GM21381 (cell line): ENCODE measurements at regions not wholly inside any gene's neighbourhood (a gene's known extent, or its start where the extent isn't known, plus 50 kb on each side); places are given as distances from the start of the nearest gene placed in this dataset.

Source experiments
- ATAC-seq: cut with Tn5 transposase; IDR thresholded peaks from one replicate; pipeline ENCODE4 v1.9.1; 2021; ENCODE audit warnings: mild to moderate bottlenecking, moderate library complexity; ENCODE audit not compliant: unreplicated experiment

DNA sequence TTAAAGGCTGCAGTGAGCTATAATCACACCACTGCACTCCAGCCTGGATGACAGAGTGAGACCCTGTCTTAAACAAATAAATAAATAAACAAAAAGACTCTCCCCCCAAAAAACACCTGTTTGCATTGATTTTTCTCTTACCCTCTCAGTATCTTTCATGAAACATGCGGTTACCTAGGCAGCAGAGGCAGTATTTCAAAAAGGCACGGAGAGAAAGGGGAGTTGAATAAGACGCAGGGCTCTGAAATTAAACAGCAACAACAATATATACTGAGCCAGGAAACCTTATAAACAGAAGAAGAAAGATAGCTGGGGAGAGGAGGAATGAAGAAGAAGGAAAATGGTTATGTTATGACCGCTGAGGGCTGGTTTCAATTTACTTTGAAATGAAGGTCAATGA lies 277.6 kb downstream of the BTG1 start:
- no peak for ATAC-seq

DNA sequence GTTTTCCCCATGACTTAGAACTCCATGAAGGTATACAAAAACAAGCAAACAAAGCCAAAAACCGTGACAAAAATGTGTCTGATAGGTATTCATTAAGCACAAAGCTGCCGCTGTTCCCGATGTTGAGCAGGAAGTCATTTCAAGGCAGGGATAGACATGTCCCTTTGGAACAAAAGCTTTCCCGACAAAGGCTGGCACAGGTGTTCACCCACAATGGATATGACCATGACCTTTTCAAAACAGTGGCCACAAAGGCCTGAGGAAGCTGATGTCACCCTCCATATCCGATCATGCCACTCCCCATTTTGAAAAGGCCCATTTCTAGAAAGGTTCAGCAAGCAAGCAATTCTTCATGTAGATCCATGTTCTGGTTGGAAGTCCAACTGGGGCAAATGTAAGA lies 279.1 kb downstream of the BTG1 start:
- no peak for ATAC-seq

DNA sequence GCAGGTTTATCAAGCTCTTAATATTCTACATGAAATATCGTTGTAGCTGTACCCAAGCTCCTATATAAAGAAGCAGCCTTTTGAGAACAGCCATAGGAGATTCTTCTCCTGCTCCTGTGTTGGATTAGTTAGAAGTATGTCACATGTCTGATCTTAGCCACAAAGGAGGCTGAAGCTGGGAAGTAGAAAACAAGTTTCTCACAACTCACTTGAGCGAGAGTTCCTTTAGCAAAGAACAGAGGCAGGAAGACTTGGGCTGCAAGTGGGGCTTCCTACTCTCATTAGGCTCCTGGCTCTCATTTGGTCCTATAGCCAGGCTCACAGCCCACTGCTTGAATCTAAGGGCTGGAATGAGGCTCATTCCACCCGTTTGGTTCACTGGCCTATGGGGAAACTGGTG lies 281.9 kb downstream of the BTG1 start:
- no peak for ATAC-seq

DNA sequence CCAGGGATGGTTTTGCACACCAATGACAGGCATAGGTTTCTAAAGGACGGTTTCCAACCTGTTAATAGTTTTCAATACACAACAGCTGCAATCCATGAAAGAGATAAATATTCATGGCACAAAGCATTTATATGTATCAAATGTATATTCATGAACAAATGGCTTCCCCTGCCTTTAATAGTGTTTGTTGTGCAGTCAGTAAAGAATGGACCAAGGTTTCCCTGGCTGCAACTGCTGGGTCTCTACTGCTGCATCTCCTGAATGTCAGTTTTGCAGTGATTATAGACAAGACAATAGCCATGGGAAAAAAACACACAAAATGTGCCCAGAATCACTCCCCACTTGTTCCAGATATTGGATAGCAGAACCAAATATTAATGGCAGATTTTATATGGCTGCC lies 284.1 kb downstream of the BTG1 start:
- ATAC-seq, result no peak

DNA sequence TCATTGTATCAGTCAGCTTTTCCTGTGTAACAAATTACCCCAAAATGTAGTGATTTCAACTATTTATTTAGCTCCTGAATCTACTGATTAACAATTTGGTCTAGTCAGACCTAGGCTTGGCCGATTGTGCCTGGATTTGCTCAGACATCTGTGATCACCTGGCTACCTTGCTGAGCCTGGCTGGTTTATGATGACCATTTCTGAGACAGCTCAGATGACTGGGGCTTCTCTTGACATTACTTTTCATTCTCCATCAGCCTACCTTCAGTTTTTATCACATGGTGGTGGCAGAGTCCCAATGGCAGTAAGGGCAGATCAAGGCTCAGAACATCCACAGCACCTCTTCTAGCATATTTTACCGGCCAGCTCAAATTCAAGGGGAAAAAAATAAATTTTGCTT lies 286.3 kb downstream of the BTG1 start:
- no peak for ATAC-seq

DNA sequence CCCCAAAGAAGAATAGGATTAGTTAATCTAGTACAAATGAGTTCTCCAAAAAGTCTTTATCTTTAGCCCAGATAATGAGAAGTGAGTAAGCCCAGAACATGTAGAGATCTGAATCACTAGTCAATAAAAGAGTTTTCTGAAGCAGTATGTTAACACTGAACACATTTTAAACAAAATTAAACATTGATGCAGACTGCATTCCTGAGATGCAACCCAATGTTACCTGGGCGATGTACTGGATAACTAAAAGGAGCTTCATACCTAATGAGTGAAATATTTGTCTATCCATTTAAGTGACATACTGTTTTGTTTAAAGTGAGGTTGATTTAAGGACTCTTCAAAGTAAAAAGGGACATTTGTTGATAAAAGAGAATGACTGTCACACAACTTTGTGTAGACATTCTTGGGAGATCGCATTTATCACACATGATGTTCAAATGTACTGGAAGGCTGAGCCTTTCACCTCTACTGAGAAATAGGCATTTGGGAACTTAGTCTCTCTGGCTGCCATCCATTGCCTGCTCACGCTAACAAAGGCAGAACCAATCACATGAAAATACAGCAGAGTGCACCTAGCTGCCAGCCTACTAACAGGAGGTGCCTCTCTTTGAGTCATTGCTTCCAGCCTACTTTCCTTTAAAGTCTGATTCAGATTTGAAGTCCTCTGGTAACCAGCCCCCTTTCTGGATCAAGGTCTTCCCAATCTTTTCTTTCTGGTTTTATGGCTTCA lies 287.7 kb downstream of the BTG1 start:
- ATAC-seq, result no peak

DNA sequence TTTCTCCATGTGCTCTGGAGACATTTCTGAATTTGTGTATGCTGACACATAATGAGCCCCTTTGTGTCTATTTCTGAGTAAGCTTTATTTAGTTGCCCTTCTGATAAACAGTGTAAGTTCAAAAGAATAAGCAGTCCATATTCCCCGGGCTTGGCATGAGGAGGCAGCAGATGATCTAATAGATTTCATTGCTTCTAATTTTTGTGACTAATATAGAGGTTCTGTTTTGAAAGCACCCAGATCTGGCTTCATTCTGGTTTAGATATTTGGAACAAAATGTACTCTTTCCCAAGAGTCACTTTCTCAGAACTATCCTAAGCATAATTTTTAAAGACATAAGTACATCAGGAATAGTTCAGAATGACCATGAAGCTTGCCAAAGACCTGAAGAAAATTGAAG lies 290.9 kb downstream of the BTG1 start:
- ATAC-seq, result no peak

DNA sequence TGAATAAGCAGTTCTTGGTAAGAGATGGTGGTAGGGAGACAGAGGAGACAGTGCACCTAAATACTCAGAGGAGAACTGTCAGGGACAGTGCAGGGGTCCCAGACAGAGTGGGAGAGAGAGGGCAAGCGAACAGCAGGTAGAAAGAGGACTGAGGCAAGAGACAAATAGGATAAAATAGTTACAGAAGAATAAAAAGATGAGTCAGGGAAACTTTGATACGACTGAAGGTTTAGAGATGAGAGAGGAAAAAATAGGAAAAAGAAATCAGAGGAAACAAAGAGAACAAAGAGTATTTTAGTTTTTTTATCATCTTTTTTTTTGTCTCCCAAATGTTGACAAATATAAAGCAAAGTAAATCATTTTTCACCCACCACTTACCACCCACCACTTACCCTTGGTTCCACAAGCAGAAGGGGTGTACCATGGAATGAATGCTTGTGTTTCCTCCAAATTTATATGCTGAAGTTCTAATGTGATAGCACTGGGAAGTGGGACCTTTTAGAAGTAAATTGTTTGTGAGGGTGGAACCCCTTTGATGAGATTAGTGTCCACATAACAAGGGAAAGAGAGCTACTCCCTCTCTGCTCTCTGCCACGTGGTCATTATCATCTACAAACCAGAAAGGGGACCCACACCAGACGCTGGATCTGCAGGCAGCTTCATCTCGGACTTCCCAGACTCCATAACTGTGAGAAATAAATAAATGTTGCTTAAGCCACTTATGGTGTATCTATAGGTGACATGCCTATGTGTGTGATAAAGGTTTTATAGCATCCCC lies 292.1 kb downstream of the BTG1 start:
- no peak for ATAC-seq

DNA sequence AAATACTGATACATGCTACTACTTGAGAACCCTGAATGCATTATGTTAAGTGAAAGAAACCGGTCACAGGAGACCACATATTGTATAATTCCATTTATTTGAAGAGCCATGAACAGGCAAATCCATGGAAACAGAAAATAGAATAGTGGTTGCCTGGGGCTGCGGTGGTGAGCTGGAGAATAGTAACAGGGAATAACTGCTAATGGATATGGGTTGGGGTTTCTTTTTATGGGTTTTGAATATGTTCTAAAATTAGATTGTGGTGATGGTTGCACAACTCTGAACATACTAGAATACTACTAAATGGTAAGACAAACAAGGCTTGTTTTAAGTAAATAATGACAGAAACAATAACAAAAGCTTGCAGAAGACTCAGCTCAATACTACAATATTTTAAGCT lies 293.0 kb downstream of the BTG1 start:
- ATAC-seq, result no peak

DNA sequence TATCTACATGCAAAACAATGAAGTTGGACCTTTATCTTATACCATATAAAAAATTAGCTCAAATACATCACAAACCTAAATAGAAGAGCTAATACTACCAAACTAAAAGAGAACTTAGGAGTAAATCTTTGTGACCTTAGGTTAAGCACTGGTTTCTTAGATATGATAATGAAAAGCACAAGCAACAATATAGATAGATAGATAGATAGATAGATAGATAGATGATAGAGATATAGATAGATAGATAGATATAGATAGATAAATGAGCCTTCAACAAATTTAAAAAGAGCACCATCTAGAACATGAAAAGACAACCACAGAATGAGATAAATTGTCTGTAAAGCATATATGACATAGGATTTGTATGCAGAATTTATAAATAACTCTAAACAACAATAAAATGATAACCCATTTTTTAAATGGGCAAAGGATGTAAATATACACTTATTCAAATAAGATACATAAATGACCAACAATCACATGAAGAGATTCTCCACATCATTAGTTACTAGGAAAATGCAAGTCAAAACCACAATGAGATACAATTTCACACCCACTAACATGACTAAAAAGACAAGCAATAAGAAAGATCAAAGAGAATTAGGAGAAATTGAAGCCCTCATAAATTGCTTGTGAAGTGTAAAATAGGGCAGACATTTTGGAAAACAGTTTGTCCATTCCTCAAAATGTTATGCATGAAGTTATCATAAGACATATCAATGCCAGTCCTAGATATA lies 293.7 kb downstream of the BTG1 start:
- ATAC-seq, result no peak

DNA sequence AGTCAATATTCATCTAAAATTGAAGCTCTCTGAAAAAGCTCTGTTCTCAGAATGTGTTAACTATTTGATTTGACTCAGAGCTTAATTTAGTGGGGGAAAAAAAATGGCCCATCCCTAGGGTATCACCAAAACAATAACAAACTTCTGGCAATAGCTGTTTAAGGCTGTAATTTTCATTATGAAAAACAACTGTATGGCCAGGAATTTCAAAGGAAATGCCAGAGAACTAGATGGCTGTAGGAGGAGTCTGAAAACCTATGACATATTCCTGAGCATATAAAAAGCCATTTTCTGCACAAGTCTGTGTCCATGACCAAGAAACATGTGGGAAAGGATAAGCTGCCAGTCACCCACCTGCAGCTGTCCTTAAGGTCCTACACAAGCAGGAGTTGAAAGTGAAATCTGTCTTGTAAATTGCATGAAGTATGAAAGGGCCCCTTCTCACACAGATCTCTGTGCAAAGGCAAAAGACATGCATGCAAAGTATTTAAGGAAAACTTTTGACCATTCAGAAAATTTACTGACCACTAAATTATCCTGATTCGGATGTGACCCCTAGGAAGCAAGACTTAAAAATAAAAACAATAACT lies 299.1 kb downstream of the BTG1 start:
- no peak for ATAC-seq

DNA sequence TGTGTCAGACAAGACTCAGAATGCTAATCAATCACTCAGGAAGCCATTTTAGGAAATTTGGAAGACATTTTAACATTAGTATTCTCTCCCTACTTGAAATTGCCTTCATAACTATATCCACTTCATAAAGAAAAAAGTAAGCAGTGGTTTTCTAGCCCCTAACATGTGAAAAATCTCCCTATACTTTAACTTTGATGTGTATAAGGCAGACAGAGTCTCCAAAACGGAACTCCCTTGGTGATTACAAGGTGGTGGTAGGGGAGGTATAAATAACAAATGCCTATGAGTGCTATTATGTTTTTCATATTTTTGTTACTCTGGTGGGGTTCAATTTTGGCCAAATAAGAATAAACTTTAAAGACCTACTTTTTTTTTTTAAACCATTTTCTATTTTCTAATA lies 300.3 kb downstream of the BTG1 start:
- no peak for ATAC-seq

DNA sequence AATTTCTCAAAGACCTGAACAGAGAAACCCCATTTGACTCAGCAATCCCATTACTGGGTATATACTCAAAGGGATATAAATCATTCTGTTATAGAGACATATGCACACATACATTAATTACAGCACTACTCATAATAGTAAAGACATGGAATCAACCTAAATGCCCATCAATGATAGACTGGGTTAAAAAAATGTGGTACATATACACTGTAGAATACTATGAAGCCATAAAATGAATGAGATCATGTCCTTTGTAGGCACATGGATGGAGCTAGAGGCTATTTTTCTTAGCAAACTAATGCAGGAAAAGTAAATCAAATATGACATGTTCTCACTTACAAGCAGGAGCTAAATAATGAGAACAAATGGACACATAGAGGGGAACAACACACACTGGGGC lies 303.8 kb downstream of the BTG1 start:
- ATAC-seq, result no peak

DNA sequence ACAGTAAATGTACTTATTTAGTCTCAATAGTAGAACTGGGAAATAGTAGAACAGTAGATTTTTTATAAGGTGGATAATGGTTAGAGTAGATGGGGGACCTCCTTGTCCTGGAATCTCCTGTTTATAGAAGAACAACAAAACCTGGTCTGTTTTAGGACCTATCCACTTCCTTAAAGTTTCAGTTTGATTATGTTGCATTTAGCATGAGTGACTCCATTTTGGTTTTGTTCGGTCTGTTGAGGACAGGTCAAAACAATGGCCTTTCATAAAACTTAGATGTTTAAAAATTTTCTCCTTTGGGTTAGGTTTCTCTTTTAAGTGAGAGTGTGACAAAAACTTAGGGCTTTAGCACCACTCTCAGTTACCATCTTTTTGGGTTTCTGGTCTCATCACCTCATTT lies 308.9 kb downstream of the BTG1 start:
- no peak for ATAC-seq

DNA sequence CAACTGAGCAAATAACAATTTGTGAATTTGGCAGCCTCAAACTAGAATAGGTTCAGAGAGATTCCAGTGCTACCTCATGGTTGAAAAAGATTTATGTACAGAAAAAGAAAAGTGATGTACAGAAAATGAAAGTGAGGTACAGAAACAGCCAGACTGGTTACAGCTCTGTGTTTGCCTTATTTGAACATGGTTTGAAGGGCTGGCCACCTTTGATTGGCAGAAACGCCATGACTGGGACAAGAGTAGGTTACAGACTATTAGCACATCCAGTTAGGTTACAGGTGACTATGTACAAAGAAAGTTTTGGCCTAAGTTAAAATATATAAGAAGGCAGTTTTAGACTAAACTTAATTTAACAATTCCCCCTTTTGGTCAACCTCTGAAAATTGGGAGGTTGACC lies 309.4 kb downstream of the BTG1 start:
- no peak for ATAC-seq

DNA sequence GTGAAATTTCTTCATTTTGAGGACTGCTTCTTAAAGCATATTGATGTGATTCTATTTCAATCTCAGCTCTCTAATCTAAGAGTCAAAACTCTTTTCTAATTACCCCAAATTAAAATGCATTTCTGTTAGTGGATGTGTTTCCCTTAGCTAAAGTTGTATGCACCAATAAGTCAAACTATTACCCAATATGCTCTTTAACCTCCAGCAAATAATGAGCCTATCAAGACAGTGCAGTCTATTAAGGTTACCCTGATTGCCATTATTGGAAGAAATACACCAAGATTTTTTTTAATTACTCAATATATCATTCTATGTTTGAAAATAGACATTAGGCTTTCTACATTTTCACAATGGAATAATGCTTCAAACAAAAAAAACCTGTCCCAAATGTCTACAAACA lies 310.0 kb downstream of the BTG1 start:
- no peak for ATAC-seq

DNA sequence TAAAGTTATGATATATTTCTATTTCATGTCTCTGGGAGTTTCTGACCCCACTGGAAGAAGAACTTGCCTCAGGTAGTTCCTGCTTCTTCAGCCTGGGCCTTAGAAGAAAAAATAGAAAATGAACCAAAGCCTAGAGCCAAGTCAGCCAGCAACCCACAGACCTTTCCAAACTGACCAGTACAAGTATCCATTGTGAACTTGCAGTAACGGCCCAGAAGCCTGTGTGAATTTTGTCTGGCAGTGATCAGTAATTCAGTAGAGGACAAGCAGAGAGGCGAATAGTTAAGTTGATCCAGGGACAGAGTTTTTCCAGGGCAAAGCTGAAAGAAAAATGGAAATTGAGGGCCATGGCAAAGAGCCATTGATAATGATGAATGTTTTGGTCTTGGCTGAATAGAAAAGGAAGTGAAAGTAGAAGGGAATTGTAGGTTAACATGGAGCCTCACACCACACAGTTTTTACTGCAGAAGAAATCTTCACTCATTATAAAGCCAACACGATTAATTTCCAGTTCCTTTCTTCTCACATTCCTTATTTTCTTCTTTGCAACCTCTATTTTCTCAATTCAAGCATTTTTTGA lies 311.8 kb downstream of the BTG1 start:
- no peak for ATAC-seq

DNA sequence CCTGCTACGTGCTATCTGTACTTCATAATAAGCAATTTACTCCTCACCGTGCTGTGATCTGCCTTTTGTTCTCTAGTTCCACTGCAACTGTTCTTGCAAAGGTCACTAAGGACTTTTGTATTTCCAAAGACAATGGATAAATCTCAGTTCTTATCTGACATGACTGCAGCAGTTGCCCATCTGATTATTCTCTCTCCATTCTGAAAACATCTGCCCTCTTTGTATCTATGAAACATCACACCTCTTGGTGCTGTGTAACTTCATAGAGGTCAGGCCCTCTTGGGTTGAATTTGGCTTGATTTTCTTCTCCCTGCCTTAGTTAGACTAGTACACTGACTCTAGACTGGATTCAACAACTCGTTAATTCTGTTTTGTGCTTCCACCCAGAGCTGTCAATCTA lies 319.6 kb downstream of the BTG1 start:
- ATAC-seq, result no peak

DNA sequence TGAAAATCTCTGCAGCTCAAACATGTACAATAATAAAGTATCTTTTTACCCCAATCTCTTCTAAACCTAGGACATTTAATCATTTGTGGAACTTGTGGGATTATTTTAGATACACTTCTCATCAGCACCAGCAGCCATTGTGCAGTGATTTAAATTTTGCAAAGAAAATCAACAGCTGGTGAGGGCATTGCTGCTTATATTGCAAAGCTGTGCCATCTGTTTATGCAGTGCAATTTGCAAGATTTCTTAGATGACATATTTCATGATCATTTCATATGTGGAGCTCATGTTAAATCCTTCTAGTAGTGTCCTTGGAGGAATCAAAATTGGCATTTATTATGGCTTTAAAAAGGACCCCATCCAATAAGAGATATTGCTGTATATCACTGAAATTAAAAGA lies 320.7 kb downstream of the BTG1 start:
- no peak for ATAC-seq

DNA sequence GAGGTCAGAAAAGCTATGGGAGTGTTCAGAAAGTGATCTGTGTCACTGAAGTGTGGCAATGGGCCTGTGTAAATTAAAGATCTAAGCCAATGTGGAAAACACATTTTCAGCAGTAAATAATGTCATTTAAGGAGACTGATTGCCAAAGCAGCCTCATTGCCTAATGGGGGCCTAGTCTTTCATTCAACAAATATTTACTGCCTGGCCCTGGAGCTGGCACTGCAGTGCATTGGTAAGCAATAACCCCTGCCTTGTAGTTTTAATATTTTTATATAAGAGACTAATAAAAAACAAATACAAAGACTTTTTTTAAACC lies 326.6 kb downstream of the BTG1 start:
- no peak for ATAC-seq
